PC-3 (cell line): ENCODE measurements at regions not wholly inside any gene's neighbourhood (a gene's known extent, or its start where the extent isn't known, plus 50 kb on each side); places are given as distances from the start of the nearest gene placed in this dataset.
A peak's percentile ranks its signal among the peaks of the same experiment; 100 is the strongest.

ENCODE experiments used
- ATAC-seq: fragments of 200-7000 bp; cut with Tn5 transposase; 2 replicates; pipeline ENCODE4 v1.9.1; 2020; ENCODE audit warnings: mild to moderate bottlenecking, moderate library complexity
- BruUV-seq: library from RNA; stranded (reverse); fragments of 400-500 nt; replicated peaks from 2 replicates; lab custom pipeline; 2021; lab: Mats Ljungman, UMichigan
- CTCF ChIA-PET: fragments of 300-600 bp; sonication (Branson Sonifier 250); formaldehyde crosslinking; loops from one replicate; lab custom pipeline; 2022; ENCODE audit warnings: antibody characterized with exemption; lab: Charles Lee
- POLR2A ChIA-PET: fragments of 300-600 bp; sonication (Branson Sonifier 250); formaldehyde crosslinking; loops from one replicate; lab custom pipeline; 2022; ENCODE audit warnings: antibody characterized with exemption; ENCODE audit not compliant: unreplicated experiment; lab: Charles Lee
- DNase-seq: peaks from one replicate; pipeline ENCODE4 v3.0.0-alpha.2; 2015
- H2AFZ ChIP-seq: fragments of 300-600 bp; sonication (generic); 2 replicates; pipeline ENCODE4 v1.6.0; 2016; ENCODE audit warnings: antibody characterized with exemption, low read length
- H3F3A ChIP-seq: fragments of 300-600 bp; sonication (generic); one replicate; pipeline ENCODE4 v1.6.0; 2017; ENCODE audit warnings: antibody characterized with exemption, low read length, control low read depth, mild to moderate bottlenecking; ENCODE audit not compliant: unreplicated experiment
- H3K27ac ChIP-seq: fragments of 300-600 bp; sonication (generic); 2 replicates; pipeline ENCODE4 v1.5.1; 2016; ENCODE audit warnings: mild to moderate bottlenecking, low read length
- H3K27me3 ChIP-seq: fragments of 300-600 bp; sonication (generic); 2 replicates; pipeline ENCODE4 v1.6.1; 2016; ENCODE audit warnings: low read length, mixed read lengths
- H3K36me3 ChIP-seq: fragments of 300-600 bp; sonication (generic); 2 replicates; pipeline ENCODE4 v1.6.1; 2016; ENCODE audit warnings: low read depth, mixed run types, low read length, mixed read lengths
- H3K4me1 ChIP-seq: fragments of 300-600 bp; sonication (generic); 2 replicates; pipeline ENCODE4 v1.5.1; 2016; ENCODE audit warnings: low read length; ENCODE audit not compliant: insufficient read depth
- H3K4me2 ChIP-seq: fragments of 300-600 bp; sonication (generic); 2 replicates; pipeline ENCODE4 v1.6.0; 2016; ENCODE audit warnings: low read length
- H3K4me3 ChIP-seq: fragments of 300-600 bp; sonication (generic); 2 replicates; pipeline ENCODE4 v1.5.1; 2016; ENCODE audit warnings: mild to moderate bottlenecking, low read length, mixed read lengths
- H3K79me2 ChIP-seq: fragments of 300-600 bp; sonication (generic); 2 replicates; pipeline ENCODE4 v1.6.1; 2017; ENCODE audit warnings: low read length, mixed read lengths
- H3K9ac ChIP-seq: fragments of 300-600 bp; sonication (generic); 2 replicates; pipeline ENCODE4 v1.6.0; 2016; ENCODE audit warnings: mild to moderate bottlenecking, low read length
- H3K9me2 ChIP-seq: fragments of 300-600 bp; sonication (generic); replicated peaks from 2 replicates; pipeline ENCODE4 v1.6.1; 2016; ENCODE audit warnings: mixed run types, low read length, mixed read lengths
- H3K9me3 ChIP-seq: fragments of 300-600 bp; sonication (generic); 2 replicates; pipeline ENCODE4 v1.6.1; 2016; ENCODE audit warnings: low read length, mixed read lengths
- H4K20me1 ChIP-seq: fragments of 300-600 bp; sonication (generic); 2 replicates; pipeline ENCODE4 v1.6.1; 2016; ENCODE audit warnings: low read length, mixed read lengths
- CTCF ChIP-seq: fragments of 300-600 bp; sonication (generic); conservative IDR thresholded peaks from 2 replicates; pipeline ENCODE4 v1.5.1; 2017; ENCODE audit warnings: antibody characterized with exemption, low read depth, mild to moderate bottlenecking, low read length
- EZH2 ChIP-seq: fragments of 300-600 bp; sonication (generic); IDR thresholded peaks from one replicate; pipeline ENCODE4 v1.6.1; 2017; ENCODE audit warnings: antibody characterized with exemption, mild to moderate bottlenecking, low read length; ENCODE audit not compliant: unreplicated experiment
- EZH2phosphoT487 ChIP-seq: fragments of 300-600 bp; sonication (generic); IDR thresholded peaks from 2 replicates; pipeline ENCODE4 v1.6.1; 2018; ENCODE audit warnings: mild to moderate bottlenecking, antibody characterized with exemption, low read length, borderline replicate concordance
- intact Hi-C: fragments of 100-400 bp; cut with micrococcal nuclease; formaldehyde crosslinking; loops from 2 replicates; pipeline ENCODE4 v1.9.0; 2023

GRCh38 chr3:30201715-30202114, 404.7 kb upstream of the TGFBR2 start:
- H3K27me3 ChIP-seq, result no peaks in the 10 kb centered on the region
- no peaks in the 10 kb centered on the region for H3K36me3 ChIP-seq
- no peak overlapping the region for H3K9ac ChIP-seq
- H3K9me3 ChIP-seq, result no peaks in the 10 kb centered on the region
- peak; percentile 30 for DNase-seq
- H3K4me1 ChIP-seq, result no peaks in the 10 kb centered on the region
- TF ChIP-seq CTCF (no peak), EZH2phosphoT487 (no peak), EZH2 (no peak)
- POLR2A ChIA-PET, result no interaction called here
- H4K20me1 ChIP-seq, result no peaks in the 10 kb centered on the region
- no peak overlapping the region for H2AFZ ChIP-seq
- H3K27ac ChIP-seq, result no peak overlapping the region
- H3K4me2 ChIP-seq, result no peak overlapping the region
- no TSS peak for BruUV-seq
- no peak overlapping the region for H3K4me3 ChIP-seq
- no peaks in the 10 kb centered on the region for H3F3A ChIP-seq
- peak; percentile 75 for ATAC-seq
- intact Hi-C loops, result no loop called here
- H3K79me2 ChIP-seq, result no peaks in the 10 kb centered on the region
- CTCF ChIA-PET, result no interaction called here
- no peaks in the 10 kb centered on the region for H3K9me2 ChIP-seq

- Histone ChIP-seq H3K4me1 (no peaks in the 10 kb centered on the region), H3K36me3 (no peaks in the 10 kb centered on the region), H4K20me1 (no peaks in the 10 kb centered on the region), H3K27me3 (no peaks in the 10 kb centered on the region), H3K9ac (no peak overlapping the region), H3K9me3 (no peaks in the 10 kb centered on the region), H2AFZ (no peak overlapping the region), H3K4me3 (no peak overlapping the region), H3K4me2 (no peak overlapping the region), H3K9me2 (no peaks in the 10 kb centered on the region), H3F3A (no peaks in the 10 kb centered on the region), H3K79me2 (no peaks in the 10 kb centered on the region), H3K27ac (no peak overlapping the region)
- BruUV-seq, result no TSS peak
- DNase-seq (no peak), ATAC-seq (no peak)
- ChIA-PET POLR2A (no interaction called here), CTCF (no interaction called here)
- intact Hi-C loops, result no loop called here
- TF ChIP-seq EZH2phosphoT487 (no peak), CTCF (no peak), EZH2 (no peak)
Observed at GRCh38 chr3:30203301-30203700, 403.1 kb upstream of the TGFBR2 start.

- Histone ChIP-seq H3K36me3 (no peaks in the 10 kb centered on the region), H3K4me2 (no peak overlapping the region), H3K27me3 (no peaks in the 10 kb centered on the region), H4K20me1 (no peaks in the 10 kb centered on the region), H3F3A (no peaks in the 10 kb centered on the region), H3K9me2 (no peaks in the 10 kb centered on the region), H3K4me3 (no peak overlapping the region), H2AFZ (no peak overlapping the region), H3K27ac (no peak overlapping the region), H3K79me2 (no peaks in the 10 kb centered on the region), H3K9me3 (no peaks in the 10 kb centered on the region), H3K9ac (no peak overlapping the region), H3K4me1 (no peaks in the 10 kb centered on the region)
- ChIA-PET POLR2A (no interaction called here), CTCF (no interaction called here)
- TF ChIP-seq EZH2 (no peak), EZH2phosphoT487 (no peak), CTCF (no peak)
- intact Hi-C loops, result no loop called here
- DNase-seq (no peak), ATAC-seq (no peak)
- BruUV-seq, result no TSS peak
Observed at GRCh38 chr3:30204126-30204525, 402.3 kb upstream of the TGFBR2 start.
